Stomach (tissue), 4 donors: ENCODE measurements at regions not wholly inside any gene's neighbourhood (a gene's known extent, or its start where the extent isn't known, plus 50 kb on each side); places are given as distances from the start of the nearest gene placed in this dataset.

Source experiments
- CTCF ChIP-seq, 7 experiments: fragments of 450-650 bp in 4 of 7; fragments of 200-600 bp in 3 of 7; sonication (generic) in 3 of 7; IDR thresholded peaks; one replicate each; pipeline ENCODE4 v1.5.1; 2016 to 2019; ENCODE audit warnings: antibody characterized with exemption in 7 of 7, control low read depth in 2 of 7, mild to moderate bottlenecking in 1 of 7
- POLR2A ChIP-seq, 4 donors: fragments of 450-650 bp; IDR thresholded peaks; one replicate each; pipeline ENCODE4 v1.6.1; 2016; ENCODE audit warnings: antibody characterized with exemption in 4 of 4, control low read depth in 2 of 4, mild to moderate bottlenecking in 1 of 4, moderate library complexity in 1 of 4

- TF ChIP-seq CTCF (IDR thresholded peaks at IDR 0.05) (no peak), POLR2A (IDR thresholded peaks at IDR 0.05) (no peak)
Measured at GRCh38 chr12:111148005-111148404, 220.9 kb downstream of the PHETA1 start.
